GM23248 (cell line): ENCODE measurements at regions not wholly inside any gene's neighbourhood (a gene's known extent, or its start where the extent isn't known, plus 50 kb on each side); places are given as distances from the start of the nearest gene placed in this dataset.

Experiments
- EZH2 ChIP-seq: fragments of 200-600 bp; sonication (generic); IDR thresholded peaks from 2 replicates; pipeline ENCODE4 v1.6.1; 2018; ENCODE audit warnings: antibody characterized with exemption, mild to moderate bottlenecking; ENCODE audit not compliant: insufficient read depth, poor library complexity, severe bottlenecking
- EZH2phosphoT487 ChIP-seq: fragments of 200-600 bp; sonication (generic); IDR thresholded peaks from 2 replicates; pipeline ENCODE4 v1.6.1; 2018; ENCODE audit warnings: antibody characterized with exemption, moderate library complexity, mild to moderate bottlenecking, low read depth; ENCODE audit not compliant: insufficient read depth

DNA sequence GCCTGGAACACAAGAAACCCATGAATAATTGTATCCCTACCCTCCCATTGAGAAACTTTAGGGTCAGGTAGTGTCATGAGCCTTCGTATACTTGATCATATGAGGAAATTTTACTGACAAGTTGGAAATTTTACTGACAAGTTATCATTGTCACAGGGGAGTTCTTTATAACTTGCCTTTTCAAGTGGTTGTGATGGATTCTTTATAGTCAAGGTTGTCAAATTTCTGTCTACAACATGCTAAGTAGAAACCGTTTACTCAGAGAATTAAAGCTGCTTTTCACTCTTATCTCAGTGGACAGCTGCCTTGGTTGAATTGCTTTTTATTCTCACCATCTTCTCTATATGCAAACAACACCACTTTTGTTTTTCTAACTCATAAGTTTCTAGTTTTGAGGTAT, 1286.4 kb downstream of the EPHA7 start:
- TF ChIP-seq EZH2 (no peak), EZH2phosphoT487 (no peak)
